T-cell (primary cell): ENCODE measurements at regions not wholly inside any gene's neighbourhood (a gene's known extent, or its start where the extent isn't known, plus 50 kb on each side); places are given as distances from the start of the nearest gene placed in this dataset.
"Not testable (repeated sequence)": the region's sequence is repeated elsewhere in the genome, so short reads cannot be mapped to it uniquely, and the experiment has no call there.

ENCODE experiments used
- ATAC-seq, 4 experiments: fragments of 200-7000 bp in 3 of 4; fragments of 150-1000 bp in 1 of 4; cut with Tn5 transposase; replicated peaks in 1 of 4; 1 replicate in 3 of 4; 2 replicates in 1 of 4; pipeline ENCODE4 v1.10.0; 2021; ENCODE audit warnings: moderate library complexity in 3 of 4, mild to moderate bottlenecking in 2 of 4, moderate number of reproducible peaks in 1 of 4
- CTCF ChIA-PET, 2 donors: fragments of 300-600 bp; sonication (Branson Sonifier 250); formaldehyde crosslinking; loops; one replicate each; lab custom pipeline; 2022; ENCODE audit warnings: antibody characterized with exemption in 2 of 2; lab: Charles Lee
- POLR2A ChIA-PET, 2 donors: fragments of 300-600 bp; sonication (Branson Sonifier 250); formaldehyde crosslinking; loops; one replicate each; lab custom pipeline; 2022; ENCODE audit warnings: antibody characterized with exemption in 2 of 2; lab: Charles Lee
- DNase-seq, 35 experiments: peaks; one replicate each; pipeline versions ENCODE4 v3.0.0 to v3.0.0-alpha.2; 2013 to 2023
- H3K27ac ChIP-seq: one replicate; pipeline ENCODE4 v1.5.1; 2013; ENCODE audit warnings: low read length
- H3K27me3 ChIP-seq, 2 experiments: replicated peaks in 1 of 2; 1 replicate in 1 of 2; 2 replicates in 1 of 2; pipeline versions ENCODE4 v1.6.1 to v1.7.0; 2013; ENCODE audit warnings: low read length in 1 of 2, mixed read lengths in 1 of 2; ENCODE audit not compliant: control insufficient read depth in 2 of 2, insufficient read depth in 2 of 2; ENCODE audit errors: extremely low read depth in 1 of 2
- H3K36me3 ChIP-seq, 2 donors: 1 replicate in 1 of 2; 2 replicates in 1 of 2; pipeline versions ENCODE4 v1.6.1 to v1.7.0; 2013; ENCODE audit warnings: low read length in 1 of 2; ENCODE audit not compliant: control insufficient read depth in 2 of 2, insufficient read depth in 1 of 2; ENCODE audit errors: extremely low read depth in 1 of 2
- H3K4me1 ChIP-seq, 2 experiments: 1 replicate in 1 of 2; 2 replicates in 1 of 2; pipeline versions ENCODE4 v1.6.1 to v1.7.0; 2013; ENCODE audit warnings: low read length in 2 of 2, mixed read lengths in 1 of 2; ENCODE audit not compliant: insufficient read depth in 2 of 2, control insufficient read depth in 1 of 2; ENCODE audit errors: extremely low read depth in 1 of 2
- H3K4me3 ChIP-seq, 2 donors: 1 replicate in 1 of 2; 2 replicates in 1 of 2; pipeline versions ENCODE4 v1.5.1 to v1.7.0; 2013; ENCODE audit warnings: mild to moderate bottlenecking in 2 of 2, low read length in 1 of 2, moderate library complexity in 1 of 2; ENCODE audit not compliant: control insufficient read depth in 1 of 2; ENCODE audit errors: extremely low read depth in 1 of 2
- H3K9me3 ChIP-seq: 2 replicates; pipeline ENCODE4 v1.7.0; 2013
- H3K27ac Mint-ChIP-seq, 2 donors: one replicate each; pipeline ENCODE4 v1.8.0; 2020 to 2021; ENCODE audit warnings: mild to moderate bottlenecking in 2 of 2, mixed read lengths in 2 of 2
- H3K27me3 Mint-ChIP-seq, 2 donors: one replicate each; pipeline ENCODE4 v1.8.0; 2021 to 2022; ENCODE audit warnings: mixed read lengths in 2 of 2
- H3K36me3 Mint-ChIP-seq: one replicate; pipeline ENCODE4 v1.8.0; 2021; ENCODE audit warnings: mixed read lengths
- H3K4me1 Mint-ChIP-seq, 3 donors: one replicate each; pipeline ENCODE4 v1.8.0; 2020 to 2022; ENCODE audit warnings: mixed read lengths in 3 of 3, mild to moderate bottlenecking in 1 of 3
- H3K4me3 Mint-ChIP-seq, 3 donors: one replicate each; pipeline ENCODE4 v1.8.0; 2020 to 2022; ENCODE audit warnings: mild to moderate bottlenecking in 3 of 3, mixed read lengths in 3 of 3, moderate library complexity in 3 of 3
- H3K9me3 Mint-ChIP-seq, 3 donors: one replicate each; pipeline ENCODE4 v1.8.0; 2020 to 2022; ENCODE audit warnings: mixed read lengths in 3 of 3
- WGBS: methylation state at CpG from one replicate; pipeline ENCODE4 v1.1.5; 2013; ENCODE audit warnings: missing lambda C conversion rate; ENCODE audit not compliant: insufficient coverage; 5-methylcytosine and 5-hydroxymethylcytosine counted together

- H3K4me3 Mint-ChIP-seq, result no peak overlapping the region
- ATAC-seq (no peak), DNase-seq (no peak)
- H3K4me1 Mint-ChIP-seq, result no peaks in the 10 kb centered on the region
- CTCF ChIA-PET, result no interaction called here
- Histone ChIP-seq H3K4me1 (no peaks in the 10 kb centered on the region), H3K27ac (no peak overlapping the region), H3K9me3 (no peaks in the 10 kb centered on the region), H3K27me3 (no peaks in the 10 kb centered on the region), H3K4me3 (no peak overlapping the region), H3K36me3 (no peaks in the 10 kb centered on the region)
- no peaks in the 10 kb centered on the region for H3K27me3 Mint-ChIP-seq
- no peaks in the 10 kb centered on the region for H3K36me3 Mint-ChIP-seq
- POLR2A ChIA-PET, result no interaction called here
- peaks cover 6 to 11% (median 6%) of the 10 kb centered on the region in 3 donors for H3K9me3 Mint-ChIP-seq
- WGBS, result 83% methylated on average over 1 of the region's 1 CpG
- no peak overlapping the region for H3K27ac Mint-ChIP-seq
These were observed 870.7 kb upstream of the INTU start for GRCh38 chr4:126761947-126762662.

DNA sequence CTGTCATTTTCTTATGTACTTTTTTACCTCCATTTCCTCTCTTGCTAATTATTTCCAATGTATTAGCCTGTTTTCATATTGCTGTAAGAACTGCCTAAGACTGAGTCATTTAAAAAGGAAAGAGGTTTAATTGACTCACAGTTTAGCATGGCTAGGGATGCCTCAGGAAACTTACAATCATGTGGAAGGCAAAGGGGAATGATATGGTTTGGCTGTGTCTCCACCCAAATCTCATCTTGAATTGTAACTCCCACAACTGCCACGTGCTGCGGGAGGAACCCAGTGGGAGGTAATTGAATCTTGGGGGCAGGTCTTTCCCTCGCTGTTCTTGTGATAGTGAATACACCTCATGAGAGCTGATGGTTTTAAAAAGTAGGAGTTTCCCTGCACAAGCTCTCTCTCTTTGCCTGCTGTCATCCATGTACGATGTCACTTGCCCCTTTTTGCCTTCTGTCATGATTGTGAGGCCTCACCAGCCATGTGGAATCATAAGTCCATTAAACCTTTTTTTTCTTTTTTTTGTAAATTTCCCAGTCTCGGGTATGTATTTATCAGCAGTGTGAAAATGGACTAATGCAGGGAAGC is 870.0 kb upstream of the INTU start:
- ChIA-PET CTCF (no interaction called here), POLR2A (no interaction called here)
- no CpG with 5 or more reads among the region's 5 CpGs for WGBS
- Histone ChIP-seq H3K9me3 (no peaks in the 10 kb centered on the region), H3K27me3 (no peaks in the 10 kb centered on the region), H3K27ac (no peak overlapping the region), H3K4me1 (no peaks in the 10 kb centered on the region), H3K36me3 (no peaks in the 10 kb centered on the region), H3K4me3 (no peak overlapping the region)
- DNase-seq (no peak), ATAC-seq (no peak)
- H3K27me3 Mint-ChIP-seq, result no peaks in the 10 kb centered on the region
- H3K36me3 Mint-ChIP-seq, result no peaks in the 10 kb centered on the region
- H3K9me3 Mint-ChIP-seq, result peaks cover 6 to 9% (median 6%) of the 10 kb centered on the region in 3 donors
- H3K4me3 Mint-ChIP-seq, result no peak overlapping the region
- H3K27ac Mint-ChIP-seq, result no peak overlapping the region
- no peaks in the 10 kb centered on the region for H3K4me1 Mint-ChIP-seq

- POLR2A ChIA-PET, result no interaction called here
- peaks cover 5 to 7% (median 6%) of the 10 kb centered on the region in 3 donors for H3K9me3 Mint-ChIP-seq
These were observed 866.5 kb upstream of the INTU start for GRCh38 chr4:126766241-126766640.

DNA sequence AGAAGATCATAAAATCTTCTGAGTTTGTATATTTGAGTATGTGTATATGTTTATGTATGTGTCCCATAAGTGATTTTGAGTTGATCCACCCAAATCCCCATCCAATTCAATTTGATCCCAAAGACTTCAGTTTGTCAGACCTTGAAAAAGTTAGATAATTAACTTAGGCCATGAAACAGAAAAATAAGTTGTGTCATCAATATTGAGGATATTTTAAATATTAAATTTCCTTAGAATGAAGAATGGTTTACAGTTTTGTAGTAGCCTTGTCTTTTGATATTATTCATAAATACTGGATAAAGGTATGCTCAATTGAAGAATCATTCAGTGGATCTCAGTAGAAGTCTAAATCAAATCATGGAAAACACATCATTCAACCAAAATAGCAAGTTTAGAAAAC is 864.4 kb upstream of the INTU start:
- Mint-ChIP-seq H3K27ac (no peak overlapping the region), H3K36me3 (no peaks in the 10 kb centered on the region), H3K27me3 (no peaks in the 10 kb centered on the region), H3K4me1 (no peaks in the 10 kb centered on the region), H3K4me3 (no peak overlapping the region), H3K9me3 (peaks cover 3 to 7% (median 3%) of the 10 kb centered on the region in 3 donors)
- ChIA-PET CTCF (no interaction called here), POLR2A (no interaction called here)
- no peak overlapping the region for H3K27ac ChIP-seq
- no peaks in the 10 kb centered on the region for H3K4me1 ChIP-seq
- no peaks in the 10 kb centered on the region for H3K27me3 ChIP-seq
- no peaks in the 10 kb centered on the region for H3K9me3 ChIP-seq
- DNase-seq (no peak), ATAC-seq (no peak)
- H3K4me3 ChIP-seq, result no peak overlapping the region
- H3K36me3 ChIP-seq, result no peaks in the 10 kb centered on the region

More at GRCh38 chr4:126766241-126766640, 866.5 kb upstream of the INTU start:
- DNase-seq (no peak), ATAC-seq (no peak)
- Mint-ChIP-seq H3K4me3 (no peak overlapping the region), H3K4me1 (no peaks in the 10 kb centered on the region), H3K36me3 (no peaks in the 10 kb centered on the region), H3K27ac (no peak overlapping the region), H3K27me3 (no peaks in the 10 kb centered on the region)
- H3K9me3 ChIP-seq, result no peaks in the 10 kb centered on the region
- no peak overlapping the region for H3K4me3 ChIP-seq
- no peak overlapping the region for H3K27ac ChIP-seq
- no peaks in the 10 kb centered on the region for H3K36me3 ChIP-seq
- CTCF ChIA-PET, result no interaction called here
- H3K27me3 ChIP-seq, result no peaks in the 10 kb centered on the region
- WGBS, result 20% methylated on average over 1 of the region's 2 CpGs
- no peaks in the 10 kb centered on the region for H3K4me1 ChIP-seq

DNA sequence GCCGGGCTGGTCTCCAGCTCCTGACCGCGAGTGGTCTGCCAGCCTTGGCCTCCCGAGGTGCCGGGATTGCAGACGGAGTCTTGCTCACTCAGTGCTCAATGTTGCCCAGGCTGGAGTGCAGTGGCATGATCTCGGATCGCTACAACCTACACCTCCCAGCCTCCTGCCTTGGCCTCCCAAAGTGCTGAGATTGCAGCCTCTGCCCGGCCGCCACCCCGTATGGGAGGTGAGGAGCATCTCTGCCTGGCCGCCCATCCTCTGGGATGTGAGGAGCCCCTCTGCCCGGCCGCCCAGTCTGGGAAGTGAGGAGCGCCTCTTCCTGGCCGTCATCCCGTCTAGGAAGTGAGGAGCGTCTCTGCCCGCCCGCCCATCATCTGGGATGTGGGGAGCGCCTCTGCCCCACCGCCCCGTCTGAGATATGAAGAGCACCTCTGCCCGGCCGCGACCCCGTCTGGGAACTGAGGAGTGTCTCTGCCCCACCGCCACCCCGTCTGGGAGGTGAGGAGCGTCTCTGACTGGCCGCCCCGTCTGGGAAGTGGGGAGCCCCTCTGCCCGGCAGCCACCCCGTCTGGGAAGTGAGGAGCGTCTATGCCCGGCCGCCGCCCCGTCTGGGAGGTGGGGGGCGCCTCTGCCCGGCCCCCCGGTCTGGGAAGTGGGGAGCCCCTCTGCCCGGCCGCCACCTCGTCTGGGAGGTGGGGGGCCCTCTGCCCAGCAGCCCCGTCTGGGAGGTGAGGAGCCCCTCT is 861.8 kb upstream of the INTU start:
- ATAC-seq, H3K36me3 ChIP-seq, H3K9me3 ChIP-seq, H3K4me1 Mint-ChIP-seq, H3K27me3 Mint-ChIP-seq, H3K9me3 Mint-ChIP-seq, H3K27me3 ChIP-seq, H3K4me1 ChIP-seq, H3K4me3 ChIP-seq, H3K27ac ChIP-seq, H3K4me3 Mint-ChIP-seq, H3K27ac Mint-ChIP-seq, DNase-seq, POLR2A ChIA-PET, H3K36me3 Mint-ChIP-seq: not testable (repeated sequence)
- CTCF ChIA-PET, result interaction anchor here in 1 of 2 donors (0.6 kb wide), 1 partner anchor 13 kb away, joined by 3 read pairs; no protein-coding TSS in a partner anchor
- 96% methylated on average over 26 of the region's 46 CpGs for WGBS

DNA sequence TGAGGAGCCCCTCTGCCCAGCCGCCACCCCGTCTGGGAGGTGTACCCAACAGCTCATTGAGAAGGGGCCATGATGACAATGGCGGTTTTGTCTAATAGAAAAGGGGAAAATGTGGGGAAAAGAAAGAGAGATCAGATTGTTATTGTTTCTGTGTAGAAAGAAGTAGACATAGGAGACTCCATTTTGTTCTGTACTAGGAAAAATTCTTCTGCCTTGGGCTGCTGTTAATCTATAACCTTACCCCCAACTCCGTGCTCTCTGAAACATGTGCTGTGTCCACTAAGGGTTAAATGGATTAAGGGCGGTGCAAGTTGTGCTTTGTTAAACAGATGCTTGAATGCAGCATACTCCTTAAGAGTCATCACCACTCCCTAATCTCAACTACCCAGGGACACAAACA is 861.1 kb upstream of the INTU start:
- H3K4me1 Mint-ChIP-seq, DNase-seq, CTCF ChIA-PET, H3K4me3 ChIP-seq, H3K4me1 ChIP-seq, H3K9me3 ChIP-seq, POLR2A ChIA-PET, H3K4me3 Mint-ChIP-seq, H3K36me3 ChIP-seq, H3K27me3 ChIP-seq, ATAC-seq, H3K9me3 Mint-ChIP-seq, H3K27ac ChIP-seq, H3K27me3 Mint-ChIP-seq, H3K27ac Mint-ChIP-seq, H3K36me3 Mint-ChIP-seq: not testable (repeated sequence)
- WGBS, result 100% methylated on average over 2 of the region's 5 CpGs
